Gastrocnemius medialis (tissue), 4 donors: ENCODE measurements at regions not wholly inside any gene's neighbourhood (a gene's known extent, or its start where the extent isn't known, plus 50 kb on each side); places are given as distances from the start of the nearest gene placed in this dataset.

ENCODE experiments used
- POLR2A ChIP-seq, 2 donors: fragments of 450-650 bp; IDR thresholded peaks; one replicate each; pipeline ENCODE4 v1.6.1; 2017; ENCODE audit warnings: antibody characterized with exemption in 2 of 2, mild to moderate bottlenecking in 2 of 2, moderate library complexity in 2 of 2
- TF ChIP-seq, protein P1 (sequence below), 5 experiments: fragments of 450-650 bp in 3 of 5; fragments of 200-600 bp in 2 of 5; sonication (generic) in 2 of 5; IDR thresholded peaks in 4 of 5; conservative IDR thresholded peaks in 1 of 5; 1 replicate in 4 of 5; 2 replicates in 1 of 5; pipeline ENCODE4 v1.5.1; 2016 to 2019; ENCODE audit warnings: antibody characterized with exemption in 5 of 5, mild to moderate bottlenecking in 3 of 5, moderate library complexity in 3 of 5

DNA sequence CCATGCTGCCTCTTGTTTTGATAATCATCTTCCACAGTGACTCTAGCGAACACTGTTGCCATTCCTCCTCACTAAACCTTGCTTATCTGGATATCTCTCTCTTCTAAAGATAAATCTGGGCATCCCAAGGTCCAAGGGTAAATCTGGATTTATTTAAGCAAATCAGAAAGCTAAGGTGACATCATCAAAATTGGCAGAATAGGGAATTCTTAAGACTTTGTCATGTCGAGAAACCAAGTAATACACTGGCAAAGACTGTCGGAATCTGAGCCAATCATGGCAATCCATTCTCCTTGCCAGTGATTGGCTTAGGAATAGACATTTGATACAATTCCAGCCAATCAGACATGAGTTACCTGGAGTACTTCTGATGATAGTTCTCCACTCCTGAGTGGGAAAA, 362.7 kb upstream of the PTGER4 start:
- TF ChIP-seq, protein P1, sequence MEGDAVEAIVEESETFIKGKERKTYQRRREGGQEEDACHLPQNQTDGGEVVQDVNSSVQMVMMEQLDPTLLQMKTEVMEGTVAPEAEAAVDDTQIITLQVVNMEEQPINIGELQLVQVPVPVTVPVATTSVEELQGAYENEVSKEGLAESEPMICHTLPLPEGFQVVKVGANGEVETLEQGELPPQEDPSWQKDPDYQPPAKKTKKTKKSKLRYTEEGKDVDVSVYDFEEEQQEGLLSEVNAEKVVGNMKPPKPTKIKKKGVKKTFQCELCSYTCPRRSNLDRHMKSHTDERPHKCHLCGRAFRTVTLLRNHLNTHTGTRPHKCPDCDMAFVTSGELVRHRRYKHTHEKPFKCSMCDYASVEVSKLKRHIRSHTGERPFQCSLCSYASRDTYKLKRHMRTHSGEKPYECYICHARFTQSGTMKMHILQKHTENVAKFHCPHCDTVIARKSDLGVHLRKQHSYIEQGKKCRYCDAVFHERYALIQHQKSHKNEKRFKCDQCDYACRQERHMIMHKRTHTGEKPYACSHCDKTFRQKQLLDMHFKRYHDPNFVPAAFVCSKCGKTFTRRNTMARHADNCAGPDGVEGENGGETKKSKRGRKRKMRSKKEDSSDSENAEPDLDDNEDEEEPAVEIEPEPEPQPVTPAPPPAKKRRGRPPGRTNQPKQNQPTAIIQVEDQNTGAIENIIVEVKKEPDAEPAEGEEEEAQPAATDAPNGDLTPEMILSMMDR (IDR thresholded peaks at IDR 0.05 in 4 of 5, conservative IDR thresholded peaks at IDR 0.05 in 1 of 5), result no peak
- TF ChIP-seq POLR2A (IDR thresholded peaks at IDR 0.05), result no peak
